GM19463 (cell line): ENCODE measurements at regions not wholly inside any gene's neighbourhood (a gene's known extent, or its start where the extent isn't known, plus 50 kb on each side); places are given as distances from the start of the nearest gene placed in this dataset.
"Not testable (repeated sequence)": the region's sequence is repeated elsewhere in the genome, so short reads cannot be mapped to it uniquely, and the experiment has no call there.

ENCODE experiments used
- ATAC-seq: cut with Tn5 transposase; IDR thresholded peaks from one replicate; pipeline ENCODE4 v1.9.1; 2021; ENCODE audit warnings: mild to moderate bottlenecking, moderate library complexity; ENCODE audit not compliant: unreplicated experiment

DNA sequence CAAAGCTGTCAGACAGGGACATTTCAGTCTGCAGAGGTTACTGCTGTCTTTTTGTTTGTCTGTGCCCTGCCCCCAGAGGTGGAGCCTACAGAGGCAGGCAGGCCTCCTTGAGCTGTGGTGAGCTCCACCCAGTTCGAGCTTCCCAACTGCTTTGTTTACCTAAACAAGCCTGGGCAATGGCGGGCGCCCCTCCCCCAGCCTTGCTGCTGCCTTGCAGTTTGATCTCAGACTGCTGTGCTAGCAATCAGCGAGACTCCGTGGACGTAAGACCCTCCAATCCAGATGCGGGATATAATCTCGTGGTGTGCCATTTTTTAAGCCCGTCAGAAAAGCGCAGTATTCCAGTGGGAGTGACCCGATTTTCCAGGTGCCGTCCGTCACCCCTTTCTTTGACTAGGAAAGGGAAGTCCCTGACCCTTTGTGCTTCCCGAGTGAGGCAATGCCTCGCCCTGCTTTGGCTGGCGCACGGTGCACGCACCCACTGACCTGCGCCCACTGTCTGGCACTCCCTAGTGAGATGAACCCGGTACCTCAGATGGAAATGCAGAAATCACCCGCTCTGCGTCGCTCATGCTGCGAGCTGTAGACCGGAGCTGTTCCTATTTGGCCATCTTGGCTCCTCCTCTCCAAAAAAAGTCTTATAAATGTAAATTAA, 54.1 kb upstream of the RIMS1 start:
- ATAC-seq = not testable (repeated sequence)
